LoVo (cell line): ENCODE measurements at regions not wholly inside any gene's neighbourhood (a gene's known extent, or its start where the extent isn't known, plus 50 kb on each side); places are given as distances from the start of the nearest gene placed in this dataset.
"Not testable (repeated sequence)": the region's sequence is repeated elsewhere in the genome, so short reads cannot be mapped to it uniquely, and the experiment has no call there.

ENCODE experiments used
- DNase-seq: peaks from one replicate; pipeline ENCODE4 v3.0.0-alpha.2; 2016; ENCODE audit warnings: low spot score

DNA sequence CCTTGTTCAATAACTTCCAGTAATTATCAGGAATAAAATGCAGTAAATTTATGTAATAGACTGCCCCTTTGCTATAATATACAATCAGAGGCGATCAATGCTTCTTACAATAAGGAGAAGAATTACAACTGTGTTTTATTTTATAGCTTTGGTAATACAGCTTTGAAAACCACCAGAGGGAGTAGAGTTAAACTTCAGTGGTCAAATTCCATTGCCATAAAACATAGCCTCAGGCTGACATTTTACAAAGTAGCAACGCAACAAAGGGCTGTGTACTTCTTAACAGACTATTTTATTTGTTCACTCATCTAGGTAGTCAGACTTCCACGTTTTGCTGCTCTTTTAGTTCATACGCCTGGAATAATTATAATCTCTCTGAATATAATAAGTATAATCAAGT lies 58.5 kb downstream of the TEX13C start:
- DNase-seq = peak; percentile 1

GRCh38 chrX:125378770-125379169 lies 59.1 kb downstream of the TEX13C start:
- no peak for DNase-seq

DNA sequence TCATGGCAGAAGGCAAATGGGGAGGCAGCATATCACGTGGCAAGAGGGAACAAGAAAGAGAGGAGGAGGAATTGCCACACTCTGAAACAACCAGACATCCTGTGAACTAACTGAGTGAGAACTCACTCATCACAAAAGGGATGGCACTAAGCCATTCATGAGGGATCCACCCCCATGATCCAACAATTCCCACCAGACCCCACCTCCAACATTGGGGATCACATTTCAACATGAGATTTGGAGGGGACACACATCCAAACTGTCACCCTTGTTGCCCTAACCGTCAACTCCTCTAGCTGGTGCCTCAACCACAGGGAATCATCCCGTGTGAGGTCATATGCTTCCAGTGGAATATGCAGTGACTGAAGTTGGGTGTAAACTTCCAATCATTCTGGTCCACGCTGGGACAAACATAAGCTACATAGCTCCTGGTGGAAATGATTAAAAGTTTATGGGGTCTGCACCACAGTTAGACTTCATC lies 62.5 kb downstream of the TEX13C start:
- DNase-seq = no peak

- DNase-seq = no peak
Observed at GRCh38 chrX:125382889-125383288, 63.2 kb downstream of the TEX13C start.

DNA sequence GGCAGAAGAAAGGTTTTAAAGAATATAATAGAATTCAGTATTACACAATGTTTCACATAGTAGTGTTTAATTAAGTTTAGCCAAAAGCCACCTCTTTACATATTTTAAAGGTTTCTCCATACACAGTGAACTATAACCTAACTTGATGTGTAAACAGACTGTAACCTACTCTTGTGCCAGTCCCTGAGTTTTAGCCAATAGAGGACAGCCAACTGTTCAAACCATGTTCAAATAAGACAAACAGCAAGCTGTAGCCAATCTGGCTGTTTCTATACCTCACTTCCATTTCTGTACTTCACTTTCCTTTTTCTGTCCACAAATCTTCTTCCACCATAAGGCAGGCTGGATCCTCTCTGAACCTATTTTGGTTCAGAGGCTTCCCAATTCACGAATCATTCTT lies 65.2 kb downstream of the TEX13C start:
- DNase-seq = no peak

DNA sequence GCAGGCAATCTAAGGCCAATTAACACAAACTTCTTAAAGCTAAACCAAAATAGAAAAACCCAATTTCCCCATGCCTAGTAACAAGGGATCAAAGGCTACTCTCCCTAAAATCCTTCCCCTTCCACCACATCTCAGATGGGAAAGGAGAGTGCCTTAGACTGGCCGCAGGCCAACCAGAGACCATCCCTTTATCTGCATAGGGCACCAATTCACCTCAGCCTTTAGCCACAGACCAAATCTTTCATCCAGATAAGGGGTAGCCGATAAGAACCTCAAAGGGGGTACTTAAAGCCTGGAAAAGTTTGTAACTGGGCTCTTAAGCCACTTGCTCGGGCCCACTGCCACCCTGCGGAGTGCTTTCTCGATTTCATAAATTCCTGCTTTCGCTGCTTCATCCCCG lies 68.3 kb downstream of the TEX13C start:
- no peak for DNase-seq

DNA sequence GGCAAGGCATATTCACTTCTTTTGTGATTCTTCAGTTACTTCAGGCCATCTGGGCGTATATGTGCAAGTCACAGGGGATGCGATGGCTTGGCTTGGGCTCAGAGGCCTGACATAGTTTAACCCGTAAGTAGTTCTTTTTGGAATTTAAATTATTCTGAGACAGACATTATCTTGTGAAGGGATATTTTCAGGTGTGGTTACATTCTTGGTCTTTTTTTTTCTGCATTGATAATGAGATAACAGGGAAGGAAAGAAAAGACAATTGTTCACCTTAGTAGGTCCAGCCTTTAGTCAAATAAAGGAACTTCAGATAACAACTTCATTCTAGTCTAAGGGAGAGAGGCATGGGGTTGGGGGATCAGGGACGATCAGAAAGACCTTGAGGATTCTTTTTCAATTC lies 74.8 kb downstream of the TEX13C start:
- no peak for DNase-seq

DNA sequence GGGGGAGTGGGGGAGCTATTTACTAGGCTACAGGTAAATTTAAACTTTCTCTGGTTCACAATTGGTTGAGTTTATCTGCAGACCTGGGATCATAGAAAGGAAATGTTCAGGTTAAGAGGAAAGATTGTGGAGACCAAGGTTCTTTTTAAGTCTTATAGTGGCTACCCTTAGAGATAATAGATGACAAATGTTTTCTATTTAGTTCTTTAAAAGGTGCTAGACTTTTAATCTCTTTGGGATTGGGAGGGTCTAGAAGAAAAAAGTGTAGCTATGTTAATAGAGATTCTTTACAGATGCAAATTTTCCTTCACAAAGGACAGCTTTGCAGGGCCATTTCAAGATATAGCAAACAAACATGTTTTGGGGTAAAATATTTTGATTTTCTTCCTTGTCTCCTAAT lies 76.0 kb downstream of the TEX13C start:
- no peak for DNase-seq

DNA sequence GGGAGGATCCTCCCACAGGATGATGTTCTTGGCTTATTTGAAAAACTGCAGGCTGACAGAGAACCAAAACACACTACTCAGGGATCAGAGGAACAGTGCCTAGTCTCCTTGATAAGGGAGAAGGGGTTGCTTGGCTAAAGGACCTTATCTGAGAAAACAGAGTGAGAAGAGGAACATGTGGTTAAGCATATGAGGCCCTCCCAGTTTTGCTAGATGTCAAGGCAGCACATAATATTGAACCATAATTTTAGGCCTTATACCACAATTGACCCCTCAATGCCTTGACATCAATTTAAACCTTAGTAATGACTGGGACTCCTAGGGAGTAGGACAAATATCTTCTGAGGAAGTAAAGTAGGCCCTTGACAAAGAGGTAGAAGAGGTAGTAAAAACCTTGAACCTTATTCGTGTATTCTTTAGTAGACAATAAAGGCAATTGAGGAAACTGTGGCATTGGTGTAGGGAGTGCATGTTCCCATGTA lies 79.3 kb downstream of the TEX13C start:
- DNase-seq = no peak

DNA sequence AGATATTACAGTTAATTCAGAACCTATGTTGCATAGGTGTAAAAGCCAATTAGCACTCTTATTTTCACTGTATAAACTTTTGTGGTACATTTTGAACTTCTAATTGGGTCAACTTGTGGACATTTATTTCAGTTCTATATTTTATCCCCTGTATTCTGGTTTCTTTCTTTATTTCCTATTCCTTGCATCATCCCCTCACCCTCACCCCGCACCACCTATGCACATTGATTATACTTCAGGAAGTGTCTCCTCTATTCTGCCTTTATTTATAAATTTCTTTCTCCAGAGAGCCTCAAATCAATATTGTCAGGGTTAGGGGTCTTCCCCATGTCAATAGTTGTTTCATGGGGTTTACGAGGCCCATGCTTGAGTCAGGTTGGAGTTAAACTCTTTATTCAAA lies 83.1 kb downstream of the TEX13C start:
- DNase-seq = no peak

DNA sequence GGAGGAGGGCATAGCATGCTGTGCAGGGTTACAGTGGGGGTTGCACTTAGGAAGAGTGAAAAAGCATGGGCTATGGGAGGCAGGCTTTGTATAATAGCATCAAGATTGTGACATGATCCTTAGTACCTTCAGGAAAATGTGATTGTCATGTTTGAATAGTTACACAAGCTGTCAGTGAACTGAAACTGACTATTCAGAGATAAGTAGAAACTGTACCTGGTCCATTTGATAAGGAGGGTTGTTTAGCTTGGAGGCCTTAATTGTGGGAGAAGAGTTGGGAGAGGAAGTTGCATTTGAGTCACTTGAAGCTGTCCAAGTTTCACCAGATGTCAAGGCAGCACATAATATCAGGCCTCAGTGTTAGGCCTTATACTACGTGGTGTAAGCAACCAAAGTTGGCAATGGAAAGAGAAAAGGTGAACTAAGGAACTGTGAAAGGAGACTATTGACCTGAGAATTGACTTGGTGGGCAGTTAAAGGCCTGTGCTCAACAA lies 85.0 kb downstream of the TEX13C start:
- no peak for DNase-seq

DNA sequence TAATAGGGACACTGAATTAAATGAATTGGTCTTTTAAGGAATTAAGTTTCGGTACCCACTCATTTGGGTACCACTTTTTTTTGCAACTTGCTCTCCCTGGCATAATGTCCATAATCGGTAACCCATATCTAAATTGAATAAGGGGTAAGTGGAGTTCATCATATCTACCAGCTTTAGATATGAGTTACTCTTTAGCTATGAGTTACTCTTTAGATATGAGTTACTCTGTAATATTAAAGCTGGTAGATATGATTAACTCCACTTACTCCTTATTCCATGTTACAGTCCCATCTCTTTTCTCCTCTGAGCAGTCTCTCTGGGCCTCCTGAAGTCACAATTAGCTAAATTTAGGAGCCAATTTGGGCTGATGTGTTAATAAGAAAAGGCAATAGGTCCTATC lies 85.7 kb downstream of the TEX13C start:
- no peak for DNase-seq

- DNase-seq = no peak
Observed at GRCh38 chrX:125407314-125407713, 87.6 kb downstream of the TEX13C start.

GRCh38 chrX:125420809-125421208 lies 101.1 kb downstream of the TEX13C start:
- no peak for DNase-seq

- DNase-seq = no peak
Observed at GRCh38 chrX:125422986-125423385, 103.3 kb downstream of the TEX13C start.

DNA sequence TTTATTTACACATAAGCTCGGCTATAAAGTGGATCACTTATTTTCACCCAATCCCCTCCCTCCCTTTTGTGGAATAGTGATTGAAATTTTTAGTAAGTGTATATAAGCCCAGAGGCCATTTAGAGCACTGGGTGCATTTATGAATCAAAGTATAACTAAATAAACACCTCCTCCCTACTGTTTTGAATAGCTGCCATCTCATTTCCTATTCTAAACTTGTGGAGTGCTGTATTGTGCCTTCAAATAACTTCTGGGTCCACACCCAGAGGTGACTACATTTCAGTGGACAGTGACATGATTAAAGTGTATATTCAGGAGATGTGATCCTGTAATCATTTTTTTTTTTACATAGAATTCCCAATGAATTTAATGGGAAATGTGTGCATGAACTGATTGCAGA lies 104.9 kb downstream of the TEX13C start:
- no peak for DNase-seq

DNA sequence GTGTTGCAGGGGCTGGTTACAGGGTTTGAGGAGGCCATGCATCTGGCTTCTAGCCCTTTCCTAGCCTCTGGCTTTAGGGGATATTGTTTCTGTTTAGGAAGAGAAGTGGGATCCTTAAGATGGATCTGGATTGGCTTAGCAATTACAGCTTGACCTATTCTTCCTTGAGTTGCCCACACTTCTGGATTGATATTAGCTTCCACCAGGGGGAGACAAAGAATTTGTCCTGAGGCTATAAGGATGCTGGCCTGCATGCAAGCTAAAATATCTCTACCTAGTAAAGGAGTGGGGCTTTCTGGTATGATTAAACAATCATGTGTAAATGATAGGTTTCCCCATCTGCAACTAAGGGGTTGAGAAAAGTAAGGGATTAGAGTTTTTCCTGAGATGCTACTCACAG lies 117.2 kb downstream of the TEX13C start:
- no peak for DNase-seq

DNA sequence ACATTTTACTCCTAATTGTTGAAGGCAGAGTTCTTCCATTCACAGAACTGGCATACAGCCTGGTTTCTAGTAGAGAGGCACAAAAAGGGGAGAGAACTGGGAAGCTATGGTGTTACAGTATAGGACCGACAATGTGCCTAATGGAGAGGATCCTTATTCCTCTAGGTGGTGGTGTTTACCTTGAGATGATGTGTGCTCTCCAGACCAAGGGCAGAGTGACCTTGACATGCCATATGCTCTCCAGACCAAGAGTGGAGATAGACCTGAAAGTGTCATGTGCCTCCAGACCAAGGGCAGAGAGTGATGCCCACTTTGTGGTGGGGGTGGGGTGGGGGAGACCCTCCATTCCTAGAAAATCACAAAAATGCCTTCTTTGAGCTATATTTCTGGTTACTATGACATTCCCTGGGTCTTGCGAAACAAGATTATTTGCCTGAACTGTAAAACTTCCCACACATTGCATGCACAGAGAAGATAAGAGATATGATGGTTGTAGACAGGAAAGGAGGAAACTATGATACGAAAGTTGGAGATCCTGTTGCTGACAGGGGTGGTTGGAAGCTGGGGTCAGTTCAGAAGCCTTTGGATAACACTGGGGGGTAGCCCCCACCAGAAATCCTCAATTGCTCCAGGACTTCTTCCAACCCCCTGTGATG lies 119.7 kb downstream of the TEX13C start:
- DNase-seq = no peak

GRCh38 chrX:125444659-125445058 lies 125.0 kb downstream of the TEX13C start:
- DNase-seq = no peak

GRCh38 chrX:125475482-125475881 lies 155.8 kb downstream of the TEX13C start:
- no peak for DNase-seq

DNA sequence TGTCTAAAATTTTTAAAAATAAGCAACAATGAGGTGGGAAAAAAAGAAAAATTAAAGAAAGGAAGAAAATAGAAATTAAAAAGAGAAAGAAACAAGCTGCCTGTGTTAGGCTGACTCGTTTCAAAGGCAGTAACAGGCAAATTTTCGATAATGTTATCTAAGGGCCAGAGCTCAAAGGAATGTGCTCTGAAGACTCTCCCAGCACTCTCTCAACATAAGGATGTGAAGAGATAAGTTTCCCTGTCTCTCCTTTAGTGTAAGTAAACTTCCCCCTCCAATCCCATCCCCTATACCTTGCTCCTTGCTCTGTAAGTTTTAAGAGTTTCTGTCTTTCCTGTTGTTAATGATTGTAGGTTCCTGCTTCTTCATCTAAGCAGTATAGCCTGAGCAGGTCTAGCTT lies 172.8 kb downstream of the TEX13C start:
- DNase-seq = no peak

GRCh38 chrX:125493004-125493403 lies 173.3 kb downstream of the TEX13C start:
- DNase-seq = not testable (repeated sequence)

DNA sequence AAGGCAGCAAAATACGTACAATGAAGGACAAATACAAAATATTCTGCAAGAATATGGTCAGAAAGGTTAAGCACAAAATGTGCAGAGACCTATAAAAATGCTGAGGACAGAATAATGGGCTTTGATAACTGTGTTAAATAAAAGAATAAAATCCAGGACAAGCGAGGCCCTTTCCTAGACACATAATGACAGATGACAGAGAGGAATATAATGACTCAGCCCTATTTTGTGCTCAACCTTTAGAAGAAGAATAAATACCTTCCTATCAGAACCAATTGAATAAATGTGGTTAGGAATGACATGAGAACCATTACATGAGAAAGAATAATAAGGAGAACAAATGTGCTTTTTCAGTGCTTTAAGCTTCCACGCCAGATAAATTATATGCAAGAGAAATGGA lies 178.0 kb downstream of the TEX13C start:
- no peak for DNase-seq

- no peak for DNase-seq
Observed at GRCh38 chrX:125503769-125504168, 184.1 kb downstream of the TEX13C start.
